ENCODE measurements at regions not wholly inside any gene's neighbourhood (a gene's known extent, or its start where the extent isn't known, plus 50 kb on each side); places are given as distances from the start of the nearest gene placed in this dataset.
A peak's percentile ranks its signal among the peaks of the same experiment; 100 is the strongest.

- intact Hi-C loops (cut with micrococcal nuclease): no loop called here
- Mint-ChIP-seq H3K27me3 (ENCODE audit: low read depth in 2 of 2) (peaks cover 16 to 20% of the 10 kb centered on the region in 2 donors), H3K9me3 (no peaks in the 10 kb centered on the region), H3K4me1 (no peaks in the 10 kb centered on the region), H3K4me3 (no peak overlapping the region), H3K27ac (no peak overlapping the region), H3K36me3 (no peaks in the 10 kb centered on the region)
- TF ChIP-seq CTCF (IDR thresholded peaks at IDR 0.05): no peak
- Histone ChIP-seq H3K27ac (ENCODE audit: low read length) (no peak overlapping the region), H3K4me1 (ENCODE audit: control insufficient read depth, insufficient read depth, low read length) (no peaks in the 10 kb centered on the region), H3K9me3 (ENCODE audit: control insufficient read depth, insufficient read depth, low read length) (no peaks in the 10 kb centered on the region), H3K27me3 (ENCODE audit: control insufficient read depth, insufficient read depth, low read length) (no peaks in the 10 kb centered on the region), H3K4me3 (ENCODE audit: low read length) (no peak overlapping the region), H3K36me3 (ENCODE audit: control insufficient read depth, insufficient read depth, low read length) (no peaks in the 10 kb centered on the region)
- DNase-seq: no peak
- no peak for ATAC-seq
- WGBS (ENCODE audit: insufficient coverage): 94% methylated on average over 5 of the region's 5 CpGs
These were observed 68.7 kb upstream of the PRDM1 start for GRCh38 chr6:106017454-106017853.

DNA sequence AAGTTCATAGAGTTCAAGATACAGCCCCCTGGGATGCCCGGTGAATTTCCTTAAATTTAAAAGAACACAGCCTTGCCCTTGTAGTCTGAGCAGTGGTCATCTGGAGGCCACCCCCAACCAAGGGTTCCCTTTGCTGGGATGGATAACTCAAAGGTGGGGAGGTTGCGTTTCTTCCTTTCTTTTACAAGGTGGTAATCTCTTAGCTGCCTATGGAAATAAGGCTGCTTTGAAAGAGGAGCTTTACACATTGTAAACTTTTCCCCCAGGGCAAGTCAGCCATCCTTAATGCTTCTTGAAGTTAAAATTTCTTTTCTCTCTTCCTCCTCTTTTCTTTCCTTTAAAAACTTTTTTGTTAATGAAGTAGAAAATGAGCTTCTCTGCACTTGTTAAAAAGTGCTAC lies 71.2 kb upstream of the PRDM1 start:
- no peak overlapping the region for H3K27ac ChIP-seq (ENCODE audit: low read length)
- no peaks in the 10 kb centered on the region for H3K36me3 ChIP-seq (ENCODE audit: control insufficient read depth, insufficient read depth, low read length)
- H3K4me3 ChIP-seq (ENCODE audit: low read length): no peak overlapping the region
- Mint-ChIP-seq H3K4me1 (no peaks in the 10 kb centered on the region), H3K27me3 (ENCODE audit: low read depth in 2 of 2) (peaks cover 16 to 20% of the 10 kb centered on the region in 2 donors), H3K4me3 (no peak overlapping the region), H3K27ac (no peak overlapping the region), H3K36me3 (no peaks in the 10 kb centered on the region), H3K9me3 (no peaks in the 10 kb centered on the region)
- 100% methylated on average over 2 of the region's 2 CpGs for WGBS (ENCODE audit: insufficient coverage)
- TF ChIP-seq CTCF (IDR thresholded peaks at IDR 0.05): no peak
- H3K27me3 ChIP-seq (ENCODE audit: control insufficient read depth, insufficient read depth, low read length): no peaks in the 10 kb centered on the region
- DNase-seq (no peak), ATAC-seq (no peak)
- intact Hi-C loops (cut with micrococcal nuclease): no loop called here
- H3K9me3 ChIP-seq (ENCODE audit: control insufficient read depth, insufficient read depth, low read length): no peaks in the 10 kb centered on the region
- H3K4me1 ChIP-seq (ENCODE audit: control insufficient read depth, insufficient read depth, low read length): no peaks in the 10 kb centered on the region

GRCh38 chr6:106011476-106011875 lies 74.7 kb upstream of the PRDM1 start:
- WGBS (ENCODE audit: insufficient coverage): 97% methylated on average over 4 of the region's 6 CpGs
- H3K9me3 Mint-ChIP-seq: no peaks in the 10 kb centered on the region
- no peaks in the 10 kb centered on the region for H3K4me1 Mint-ChIP-seq
- H3K36me3 Mint-ChIP-seq: no peaks in the 10 kb centered on the region
- no peaks in the 10 kb centered on the region for H3K9me3 ChIP-seq (ENCODE audit: control insufficient read depth, insufficient read depth, low read length)
- DNase-seq: no peak
- no peaks in the 10 kb centered on the region for H3K27me3 ChIP-seq (ENCODE audit: control insufficient read depth, insufficient read depth, low read length)
- no peaks in the 10 kb centered on the region for H3K4me1 ChIP-seq (ENCODE audit: control insufficient read depth, insufficient read depth, low read length)
- no peak overlapping the region for H3K4me3 Mint-ChIP-seq
- no peak overlapping the region for H3K27ac Mint-ChIP-seq
- H3K27ac ChIP-seq (ENCODE audit: low read length): no peak overlapping the region
- TF ChIP-seq CTCF (IDR thresholded peaks at IDR 0.05): no peak
- peaks cover 11 to 20% of the 10 kb centered on the region in 2 donors for H3K27me3 Mint-ChIP-seq (ENCODE audit: low read depth in 2 of 2)
- intact Hi-C loops (cut with micrococcal nuclease): no loop called here
- peak in 1 of 3 donors; percentile 10 for ATAC-seq
- no peaks in the 10 kb centered on the region for H3K36me3 ChIP-seq (ENCODE audit: control insufficient read depth, insufficient read depth, low read length)
- no peak overlapping the region for H3K4me3 ChIP-seq (ENCODE audit: low read length)

- Mint-ChIP-seq H3K9me3 (no peaks in the 10 kb centered on the region), H3K4me3 (no peak overlapping the region), H3K4me1 (no peaks in the 10 kb centered on the region), H3K27ac (no peak overlapping the region), H3K27me3 (ENCODE audit: low read depth in 2 of 2) (peaks cover 37 to 41% of the 10 kb centered on the region in 2 donors), H3K36me3 (no peaks in the 10 kb centered on the region)
- H3K27ac ChIP-seq (ENCODE audit: low read length): no peak overlapping the region
- no peaks in the 10 kb centered on the region for H3K4me1 ChIP-seq (ENCODE audit: control insufficient read depth, insufficient read depth, low read length)
- DNase-seq: no peak
- no peak overlapping the region for H3K4me3 ChIP-seq (ENCODE audit: low read length)
- intact Hi-C loops (cut with micrococcal nuclease): no loop called here
- 91% methylated on average over 5 of the region's 6 CpGs for WGBS (ENCODE audit: insufficient coverage)
- H3K27me3 ChIP-seq (ENCODE audit: control insufficient read depth, insufficient read depth, low read length): peaks cover 4% of the 10 kb centered on the region
- no peak for TF ChIP-seq CTCF (IDR thresholded peaks at IDR 0.05)
- no peaks in the 10 kb centered on the region for H3K9me3 ChIP-seq (ENCODE audit: control insufficient read depth, insufficient read depth, low read length)
- ATAC-seq: no peak
- H3K36me3 ChIP-seq (ENCODE audit: control insufficient read depth, insufficient read depth, low read length): no peaks in the 10 kb centered on the region
These were observed 80.2 kb upstream of the PRDM1 start for GRCh38 chr6:106005954-106006353.

Data from natural killer cell (primary cell).